ENCODE measurements at regions not wholly inside any gene's neighbourhood (a gene's known extent, or its start where the extent isn't known, plus 50 kb on each side); places are given as distances from the start of the nearest gene placed in this dataset.

DNA sequence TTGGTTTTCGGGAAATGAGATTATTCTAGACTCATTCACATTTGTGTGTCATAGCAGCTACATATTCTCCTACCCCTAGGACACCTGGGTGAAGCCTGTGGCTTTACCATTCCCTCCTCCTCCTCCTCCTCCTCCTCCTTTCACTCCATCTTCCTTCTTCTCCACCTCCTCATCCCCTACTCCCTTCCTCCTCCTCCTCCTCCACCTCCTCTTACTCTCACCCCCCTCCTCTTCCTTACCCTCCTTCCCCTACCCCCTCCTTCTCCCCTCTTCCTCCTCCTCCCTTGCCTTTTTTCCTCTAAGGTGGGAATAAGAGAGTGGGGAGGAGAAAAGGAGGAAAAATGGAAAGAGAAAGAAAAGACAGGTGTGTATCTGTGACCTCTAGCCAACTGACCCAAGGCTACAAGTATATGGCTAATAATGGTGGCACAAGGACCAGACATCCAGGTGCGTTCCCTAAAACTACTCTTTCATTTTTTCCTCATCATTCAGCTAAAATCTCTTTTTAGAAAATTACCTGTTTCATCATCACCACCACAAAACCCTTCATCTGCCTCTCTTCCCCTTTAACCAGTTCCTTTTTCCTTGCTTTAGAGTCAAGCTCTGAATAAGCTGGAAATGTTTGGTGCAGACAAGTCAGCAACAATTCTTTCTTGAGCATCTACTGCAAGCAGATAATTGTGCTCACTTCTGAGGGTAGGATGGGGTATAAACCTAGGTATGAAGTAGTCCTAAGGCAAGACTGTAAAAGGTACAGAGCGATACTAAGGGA, 149.8 kb upstream of the FOXN3 start:
- TF ChIP-seq ZFX (IDR thresholded peaks at IDR 0.05; ENCODE audit: borderline replicate concordance), result no peak
- TF ChIP-seq, protein P1, sequence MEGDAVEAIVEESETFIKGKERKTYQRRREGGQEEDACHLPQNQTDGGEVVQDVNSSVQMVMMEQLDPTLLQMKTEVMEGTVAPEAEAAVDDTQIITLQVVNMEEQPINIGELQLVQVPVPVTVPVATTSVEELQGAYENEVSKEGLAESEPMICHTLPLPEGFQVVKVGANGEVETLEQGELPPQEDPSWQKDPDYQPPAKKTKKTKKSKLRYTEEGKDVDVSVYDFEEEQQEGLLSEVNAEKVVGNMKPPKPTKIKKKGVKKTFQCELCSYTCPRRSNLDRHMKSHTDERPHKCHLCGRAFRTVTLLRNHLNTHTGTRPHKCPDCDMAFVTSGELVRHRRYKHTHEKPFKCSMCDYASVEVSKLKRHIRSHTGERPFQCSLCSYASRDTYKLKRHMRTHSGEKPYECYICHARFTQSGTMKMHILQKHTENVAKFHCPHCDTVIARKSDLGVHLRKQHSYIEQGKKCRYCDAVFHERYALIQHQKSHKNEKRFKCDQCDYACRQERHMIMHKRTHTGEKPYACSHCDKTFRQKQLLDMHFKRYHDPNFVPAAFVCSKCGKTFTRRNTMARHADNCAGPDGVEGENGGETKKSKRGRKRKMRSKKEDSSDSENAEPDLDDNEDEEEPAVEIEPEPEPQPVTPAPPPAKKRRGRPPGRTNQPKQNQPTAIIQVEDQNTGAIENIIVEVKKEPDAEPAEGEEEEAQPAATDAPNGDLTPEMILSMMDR (IDR thresholded peaks at IDR 0.05), result no peak
- H3K27ac ChIP-seq, result no peak overlapping the region

- H3K27ac ChIP-seq, result no peak overlapping the region
- TF ChIP-seq, protein P1 (IDR thresholded peaks at IDR 0.05), result no peak
- TF ChIP-seq ZFX (IDR thresholded peaks at IDR 0.05; ENCODE audit: borderline replicate concordance), result no peak
Observed at GRCh38 chr14:89566180-89566579, 149.1 kb upstream of the FOXN3 start.

DNA sequence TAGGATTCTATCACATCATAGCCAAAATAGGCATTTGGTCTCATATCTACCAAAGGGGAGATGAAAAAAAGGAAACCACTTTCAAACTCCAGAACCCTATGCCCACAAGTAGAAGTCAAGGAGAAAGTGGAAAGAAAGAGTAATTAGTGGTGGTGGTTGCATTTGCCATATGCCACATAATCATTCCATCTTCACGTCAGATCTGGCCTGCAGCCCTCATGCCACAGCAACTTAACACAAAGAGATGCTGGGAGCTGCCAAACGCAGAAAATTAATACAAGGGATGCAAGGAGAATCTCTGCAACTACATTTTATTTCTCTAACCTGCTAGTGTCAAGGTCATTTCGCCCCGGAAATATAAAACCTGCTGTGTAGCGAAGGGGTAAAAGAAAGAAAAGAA, 148.6 kb upstream of the FOXN3 start:
- no peak for TF ChIP-seq ZFX (IDR thresholded peaks at IDR 0.05; ENCODE audit: borderline replicate concordance)
- TF ChIP-seq, protein P1 (IDR thresholded peaks at IDR 0.05), result no peak
- no peak overlapping the region for H3K27ac ChIP-seq

DNA sequence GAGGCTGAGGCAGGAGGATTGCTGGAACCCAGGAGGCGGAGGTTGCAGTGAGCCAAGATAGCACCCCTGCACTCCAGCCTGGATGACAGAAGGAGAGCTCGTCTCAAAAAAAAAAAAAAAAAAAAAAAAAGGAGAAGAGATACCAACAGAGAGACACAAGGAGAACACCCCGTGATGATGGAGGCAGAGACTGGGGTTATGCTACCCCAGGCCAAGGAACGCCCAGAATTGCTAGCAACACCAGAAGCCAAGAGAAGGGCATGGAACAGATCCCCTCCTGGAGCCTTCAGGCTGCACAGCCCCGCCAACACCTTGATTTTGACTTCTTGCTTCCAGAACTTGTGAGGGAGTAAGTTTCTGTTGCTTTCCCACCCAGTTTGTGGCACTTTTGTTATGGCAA, 148.0 kb upstream of the FOXN3 start:
- no peak overlapping the region for H3K27ac ChIP-seq
- no peak for TF ChIP-seq ZFX (IDR thresholded peaks at IDR 0.05; ENCODE audit: borderline replicate concordance)
- TF ChIP-seq, protein P1 (IDR thresholded peaks at IDR 0.05), result no peak

- TF ChIP-seq ZFX (IDR thresholded peaks at IDR 0.05; ENCODE audit: borderline replicate concordance), result no peak
- TF ChIP-seq, protein P1 (IDR thresholded peaks at IDR 0.05), result no peak
- H3K27ac ChIP-seq, result no peak overlapping the region
Observed at GRCh38 chr14:89564286-89564957, 147.4 kb upstream of the FOXN3 start.

DNA sequence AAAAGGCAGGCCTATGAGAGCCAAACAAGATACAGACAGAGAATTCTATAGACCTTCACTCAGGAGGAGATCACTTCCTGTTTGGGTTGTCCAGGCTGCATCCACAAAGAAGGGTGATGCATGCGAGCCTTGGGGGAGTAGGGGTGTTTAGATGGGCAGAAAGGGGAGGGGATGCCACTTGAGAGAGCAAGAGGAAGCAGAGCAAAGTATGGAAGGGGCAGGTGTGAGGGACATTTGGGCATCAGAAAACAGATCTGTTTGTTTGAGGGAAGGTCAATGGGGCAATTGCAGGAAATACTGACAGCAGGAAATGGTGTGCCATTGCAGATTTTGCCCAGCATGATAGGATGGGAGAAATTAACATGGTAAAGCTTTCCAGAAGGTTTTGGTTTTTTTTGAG, 146.4 kb upstream of the FOXN3 start:
- TF ChIP-seq ZFX (IDR thresholded peaks at IDR 0.05; ENCODE audit: borderline replicate concordance), result no peak
- TF ChIP-seq, protein P1 (IDR thresholded peaks at IDR 0.05), result no peak
- no peak overlapping the region for H3K27ac ChIP-seq

DNA sequence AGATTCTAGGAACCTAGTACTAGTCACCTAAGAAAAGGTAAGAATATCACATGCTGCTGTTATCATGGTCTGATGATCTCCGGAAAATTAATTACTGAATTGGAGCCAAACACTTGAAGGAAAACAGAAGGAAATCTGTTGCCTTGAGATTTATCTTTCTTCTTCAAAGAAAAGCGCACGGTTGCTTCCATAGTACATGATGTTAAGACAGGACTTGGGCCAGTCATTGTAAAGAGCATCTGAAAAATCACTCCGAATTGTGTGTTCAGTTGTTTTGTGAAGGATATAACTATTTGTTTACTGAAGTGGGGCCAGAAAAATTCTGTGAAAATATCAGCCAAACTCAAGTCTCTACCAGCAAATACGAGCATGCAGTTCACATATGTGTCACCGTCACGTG, 134.9 kb upstream of the FOXN3 start:
- no peak for TF ChIP-seq ZFX (IDR thresholded peaks at IDR 0.05; ENCODE audit: borderline replicate concordance)
- TF ChIP-seq, protein P1 (IDR thresholded peaks at IDR 0.05), result no peak
- no peak overlapping the region for H3K27ac ChIP-seq
